NCI-H69 (cell line): ENCODE measurements at regions not wholly inside any gene's neighbourhood (a gene's known extent, or its start where the extent isn't known, plus 50 kb on each side); places are given as distances from the start of the nearest gene placed in this dataset.

Experiments used
- DNase-seq: peaks from one replicate; lab custom pipeline; 2025; lab: John Stamatoyannopoulos, UW

- no peak for DNase-seq
Observed at GRCh38 chr12:78586790-78587189, 277.8 kb upstream of the SYT1 start.

- no peak for DNase-seq
Observed at GRCh38 chr12:78599366-78599765, 265.2 kb upstream of the SYT1 start.

GRCh38 chr12:78600541-78600940 is 264.0 kb upstream of the SYT1 start:
- DNase-seq: no peak

GRCh38 chr12:78611504-78611903 is 253.1 kb upstream of the SYT1 start:
- no peak for DNase-seq

DNA sequence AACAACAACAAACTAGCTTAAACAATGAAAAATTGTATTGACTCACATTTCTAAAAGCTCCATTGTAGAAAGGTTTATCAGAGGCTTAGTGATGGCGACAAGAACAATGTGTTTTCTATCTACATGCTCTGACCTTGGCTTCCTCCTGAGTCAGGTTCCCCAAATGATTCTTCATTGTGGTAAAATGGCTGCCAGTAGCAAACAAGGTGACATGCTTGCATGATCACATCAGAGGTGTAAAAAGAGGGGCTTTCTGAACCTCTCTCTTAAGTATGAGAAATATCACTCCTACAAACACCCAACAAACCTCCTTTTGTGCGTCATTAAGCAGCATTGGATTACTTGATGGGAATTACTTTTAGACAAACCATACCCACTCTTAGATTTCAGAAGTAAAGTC is 252.4 kb upstream of the SYT1 start:
- no peak for DNase-seq

- DNase-seq: no peak
Observed at GRCh38 chr12:78617683-78618082, 246.9 kb upstream of the SYT1 start.

DNA sequence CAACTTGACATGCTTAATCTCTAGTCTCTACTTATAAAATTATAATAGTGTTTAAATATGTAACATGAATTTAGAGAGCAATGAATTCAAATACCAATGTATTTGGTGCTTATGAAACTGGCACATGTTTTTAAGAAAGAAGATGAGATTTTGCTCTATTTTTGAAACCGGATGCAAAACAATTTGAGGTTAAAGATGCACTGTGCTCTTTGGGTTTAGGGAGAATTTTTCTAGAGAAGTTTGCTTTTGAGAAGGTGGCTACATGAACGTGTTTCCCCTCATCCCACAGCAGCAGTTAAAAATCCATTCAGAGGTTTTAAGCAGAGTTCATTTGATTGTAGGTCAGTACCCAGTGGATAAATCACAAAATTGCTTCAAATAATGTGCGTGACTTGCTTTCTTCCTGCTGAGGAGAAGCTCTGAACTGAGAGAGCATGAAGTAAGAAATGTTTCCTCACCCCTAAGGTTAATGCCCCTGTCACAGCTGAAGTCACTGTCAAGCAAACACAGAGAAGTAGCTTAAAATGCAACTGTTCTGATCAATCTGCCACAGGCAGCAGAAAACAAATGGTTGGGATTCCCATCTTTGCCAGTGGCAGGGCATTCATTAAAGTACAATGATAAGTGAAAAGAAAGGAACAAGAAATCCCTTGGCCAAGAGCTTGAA is 241.9 kb upstream of the SYT1 start:
- no peak for DNase-seq

DNA sequence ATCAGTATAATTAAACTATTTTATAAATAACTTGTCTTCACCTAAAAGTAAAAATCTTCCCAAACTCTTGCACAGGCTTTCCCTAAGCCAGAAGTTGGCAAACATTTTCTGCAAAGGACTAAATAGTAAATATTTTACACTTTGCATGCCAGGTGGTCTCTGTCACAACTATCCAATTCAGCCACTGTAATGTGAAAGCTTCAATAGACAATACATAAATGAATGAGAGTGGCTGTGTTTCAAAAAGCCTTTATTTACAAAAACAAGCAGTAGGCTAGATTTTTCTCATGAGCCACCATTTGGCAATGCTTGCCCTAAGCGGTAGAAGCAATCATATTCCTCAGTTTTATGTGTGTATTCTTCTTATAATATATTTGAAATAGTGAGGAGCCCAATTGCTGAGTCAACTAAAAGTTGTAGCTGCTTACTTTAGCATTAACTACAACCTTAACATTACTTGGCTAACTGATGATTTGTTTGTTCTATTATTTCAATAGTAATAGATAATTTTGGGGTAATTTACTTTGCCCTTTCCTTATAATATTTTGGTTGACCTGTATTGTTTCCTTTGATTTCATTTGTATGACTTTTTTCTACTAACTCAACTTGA is 236.0 kb upstream of the SYT1 start:
- peak; percentile 11 for DNase-seq

DNA sequence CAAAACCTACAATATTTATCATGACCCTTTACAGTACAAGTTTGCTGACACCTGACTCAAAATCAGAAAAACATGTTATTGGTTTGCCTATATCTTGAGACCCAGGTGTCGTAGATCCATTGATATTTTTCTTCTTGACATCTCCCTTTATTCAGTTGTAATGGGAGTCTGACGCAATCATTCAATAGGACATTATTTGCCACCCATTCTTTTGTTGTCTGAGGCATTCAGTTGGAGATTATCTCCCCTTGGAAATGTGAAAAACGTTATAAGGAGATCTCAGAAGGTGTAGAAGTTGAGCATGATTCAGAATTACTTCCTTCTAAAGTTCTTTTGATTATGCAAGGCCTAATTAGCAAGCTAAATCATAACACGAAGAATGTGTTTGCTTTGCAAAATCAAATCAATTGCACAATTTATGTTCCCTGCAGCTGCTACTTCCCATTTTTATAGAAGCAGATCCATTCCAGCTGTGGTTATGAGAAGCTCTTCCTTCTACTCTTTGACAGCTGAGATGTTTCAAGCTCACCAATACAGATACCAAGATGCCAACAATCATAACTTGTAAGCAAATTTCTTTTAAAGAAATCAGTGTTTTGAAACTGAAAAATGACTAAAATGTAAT is 228.2 kb upstream of the SYT1 start:
- DNase-seq: peak; percentile 62

- peak; percentile 24 for DNase-seq
Observed at GRCh38 chr12:78641837-78642423, 222.6 kb upstream of the SYT1 start.

DNA sequence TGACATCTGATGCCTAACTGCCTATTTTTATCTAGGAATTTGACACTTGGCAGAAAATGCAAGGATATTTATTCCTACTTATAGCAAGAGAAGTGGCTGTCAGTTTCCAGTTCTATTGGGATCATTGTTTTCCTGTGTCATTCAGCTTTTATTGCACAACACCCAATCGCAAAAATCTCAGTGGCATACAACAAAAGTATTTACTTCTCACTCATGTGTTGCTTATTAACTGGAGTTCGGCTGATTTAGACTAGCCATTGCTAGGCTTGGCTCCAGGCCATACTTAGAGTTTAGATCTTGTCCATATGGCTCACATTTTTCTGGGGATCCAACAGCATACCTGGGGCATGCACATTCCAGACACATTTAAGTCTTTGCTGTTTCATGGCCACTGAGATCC is 218.6 kb upstream of the SYT1 start:
- peak; percentile 32 for DNase-seq

DNA sequence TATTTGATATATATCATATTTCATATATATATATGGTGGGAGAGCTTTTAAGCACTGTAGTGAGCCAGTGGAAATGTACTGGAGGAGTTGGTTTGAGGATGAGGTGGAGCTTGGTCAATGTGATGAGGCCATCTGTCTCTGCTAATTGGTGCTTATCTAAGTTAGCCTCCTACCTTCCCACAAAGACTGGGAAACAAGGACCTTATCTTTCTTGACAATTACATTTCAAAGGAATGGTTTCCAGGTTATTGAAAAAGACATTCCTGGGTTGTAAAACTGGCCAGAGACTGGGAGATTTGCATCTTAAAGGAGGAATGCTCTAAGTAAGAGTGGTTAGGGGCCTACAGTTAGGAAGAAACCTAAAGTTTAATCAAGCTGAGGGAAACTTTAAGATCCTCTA is 212.8 kb upstream of the SYT1 start:
- no peak for DNase-seq

GRCh38 chr12:78666584-78666983 is 198.0 kb upstream of the SYT1 start:
- DNase-seq: no peak

DNA sequence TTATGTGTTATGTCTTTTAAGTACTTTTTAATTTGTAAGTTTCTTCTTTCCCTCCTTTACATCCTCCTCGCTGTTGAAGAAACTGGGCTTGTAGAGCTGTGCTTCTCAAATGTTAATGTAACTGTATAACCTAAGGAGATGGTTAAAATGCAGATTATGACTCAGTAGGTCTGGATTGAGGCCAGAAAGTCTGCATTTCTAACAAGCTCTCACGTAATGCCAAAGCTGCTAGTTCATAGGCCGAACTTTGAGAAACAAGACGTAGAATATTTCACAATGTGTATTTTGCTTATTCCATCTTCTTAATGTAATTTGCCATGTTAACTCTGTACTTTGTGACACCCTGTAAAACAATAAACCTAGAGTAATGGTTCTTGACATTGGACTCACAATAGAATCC is 193.3 kb upstream of the SYT1 start:
- peak; percentile 2 for DNase-seq

- peak; percentile 15 for DNase-seq
Observed at GRCh38 chr12:78672033-78672432, 192.5 kb upstream of the SYT1 start.

GRCh38 chr12:78674311-78675090 is 190.1 kb upstream of the SYT1 start:
- DNase-seq: peak; percentile 57

- peak; percentile 71 for DNase-seq
Observed at GRCh38 chr12:78680596-78680995, 184.0 kb upstream of the SYT1 start.

DNA sequence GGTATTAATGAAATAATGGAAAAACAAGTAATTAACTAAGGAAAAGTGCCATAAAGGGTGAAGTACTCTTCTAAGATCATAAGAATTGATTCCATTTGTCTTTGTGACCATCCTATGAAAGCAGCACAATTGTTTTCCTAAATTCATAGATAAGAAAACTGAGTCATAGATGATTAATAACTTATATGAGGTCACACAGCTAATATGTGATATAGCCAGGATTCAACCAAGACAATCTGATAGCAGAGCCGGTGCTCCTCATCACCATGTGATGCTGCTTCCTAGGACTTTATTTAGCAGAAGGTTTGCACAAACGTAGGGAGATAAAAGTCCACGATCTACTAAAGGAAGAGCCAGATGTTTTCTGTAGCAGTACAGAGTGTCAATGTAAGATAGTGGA is 181.5 kb upstream of the SYT1 start:
- DNase-seq: no peak

DNA sequence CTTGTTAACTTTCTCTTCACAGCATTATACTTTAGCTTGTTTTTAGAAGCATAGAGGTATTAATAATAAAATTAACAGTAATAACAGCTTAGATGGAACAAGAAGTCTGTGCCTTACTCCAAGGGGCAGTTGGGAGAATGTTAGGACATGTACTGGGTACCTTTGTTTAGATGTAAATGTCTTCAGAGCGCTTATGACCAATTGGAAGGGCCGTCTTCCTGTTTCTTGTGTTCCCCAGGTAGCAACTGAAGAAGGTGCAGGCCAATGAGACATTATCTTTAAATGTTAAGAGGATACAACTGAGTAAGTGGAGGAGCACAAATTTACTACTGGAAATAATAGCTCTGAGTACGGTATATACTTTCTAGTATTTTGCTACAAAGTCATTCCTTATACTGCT is 180.9 kb upstream of the SYT1 start:
- DNase-seq: no peak

GRCh38 chr12:78684419-78684818 is 180.2 kb upstream of the SYT1 start:
- peak; percentile 23 for DNase-seq

DNA sequence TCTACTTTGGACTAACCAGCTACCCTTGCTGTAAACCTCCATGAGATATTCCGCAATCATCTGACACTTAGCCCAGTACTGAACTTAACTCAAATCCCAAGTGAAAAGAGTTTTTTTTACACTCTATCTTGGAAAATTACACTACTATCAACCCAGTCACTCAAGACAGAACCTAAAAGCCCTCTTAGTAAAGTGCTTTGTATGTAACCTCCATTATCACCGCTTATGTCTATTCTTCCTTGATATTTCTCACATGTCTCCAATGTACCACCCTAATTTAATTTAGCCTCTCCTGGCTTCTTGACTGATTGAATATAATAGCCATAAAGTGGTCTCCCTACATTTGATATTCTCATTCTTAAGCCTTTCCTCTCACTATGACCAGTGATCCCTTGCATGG is 168.8 kb upstream of the SYT1 start:
- no peak for DNase-seq

DNA sequence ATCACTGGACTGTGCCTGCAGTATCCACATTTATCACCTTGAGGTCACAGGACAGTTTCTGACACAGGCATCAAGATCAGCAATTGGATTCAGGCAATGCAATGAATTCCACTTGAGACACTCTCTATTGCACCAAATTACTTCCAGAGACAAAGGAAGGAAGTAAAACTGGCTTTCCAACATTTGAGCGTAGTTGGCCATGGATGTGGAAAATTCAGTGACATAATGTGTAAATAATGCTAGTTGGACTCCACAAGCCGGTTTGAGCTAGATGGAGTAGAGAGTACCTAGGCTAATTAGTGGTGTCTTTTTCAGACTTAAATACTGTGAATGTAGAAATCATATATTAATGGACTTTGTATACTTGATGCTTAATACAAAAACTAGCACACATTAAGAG is 168.3 kb upstream of the SYT1 start:
- DNase-seq: no peak
